ENCODE measurements at regions not wholly inside any gene's neighbourhood (a gene's known extent, or its start where the extent isn't known, plus 50 kb on each side); places are given as distances from the start of the nearest gene placed in this dataset.

DNA sequence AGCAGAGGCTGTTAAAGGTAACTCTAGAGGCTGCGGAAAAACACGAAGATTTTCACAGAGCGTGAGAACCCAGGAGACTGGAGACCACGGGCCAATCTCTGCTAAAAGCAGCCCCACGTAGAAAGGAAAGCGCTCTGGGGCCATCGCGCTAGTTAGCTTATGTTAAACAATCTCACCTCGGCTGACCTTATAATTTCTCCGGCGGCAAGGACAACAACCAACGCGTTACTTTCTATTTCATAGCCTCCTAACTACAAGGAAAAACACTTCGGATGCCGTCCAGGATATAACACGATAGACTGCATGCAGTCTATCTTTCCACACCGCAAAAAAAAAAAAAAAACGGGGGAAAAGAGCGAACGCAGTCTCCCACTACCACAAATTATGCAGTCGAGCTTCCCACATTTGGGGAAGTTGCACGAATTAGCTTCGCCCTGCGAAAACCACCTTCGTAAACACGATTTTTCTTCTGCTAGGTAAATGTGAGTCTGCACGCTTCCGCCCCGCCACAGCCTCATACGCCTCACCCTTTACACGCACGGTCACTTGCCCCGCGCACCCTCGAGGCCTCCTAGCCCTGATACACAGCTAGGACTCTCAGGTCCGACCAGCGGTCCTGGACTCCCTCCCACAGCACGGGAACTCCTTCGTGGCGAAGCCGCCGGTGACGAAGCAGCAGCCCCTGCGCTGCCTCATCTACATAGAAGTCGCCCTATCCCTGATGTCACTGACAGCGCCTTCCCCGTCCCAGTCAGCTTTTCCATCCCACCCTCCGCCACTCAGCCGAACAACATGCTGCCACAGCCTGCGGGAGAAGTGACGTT is 87.8 kb downstream of the PRKAB2 start:
- H3K9me1 ChIP-seq (ENCODE audit: control insufficient read depth, insufficient read depth, low read length): no peaks in the 10 kb centered on the region
- POLR2A ChIA-PET: interaction anchor here (0.6 to 2.1 kb wide), 50 partner anchors 9 to 1033 kb away, joined by 3 to 26 read pairs (median 4); partner anchors contain the start of genes CHD1L and FMO5
- FAIRE-seq (peak; percentile 84), DNase-seq (ENCODE audit: extremely low read depth in 1 of 4, low spot score in 3 of 4) (peak; percentile 82 to 94 (median 84)), ATAC-seq (peak; percentile 92)
- no peaks in the 10 kb centered on the region for H3K9me3 ChIP-seq (replicated peaks; ENCODE audit: control insufficient read depth, insufficient read depth, low read depth, low read length)
- H3K9ac ChIP-seq (ENCODE audit: insufficient read depth in 1 of 2, low read depth in 2 of 2, low read length in 2 of 2): peak overlapping the region; percentile 99 to 100
- under 1% methylated on average over 46 of the region's 51 CpGs for WGBS (ENCODE audit: insufficient coverage, low coverage, missing lambda C conversion rate)
- peak overlapping the region; percentile 100 for H3K27ac ChIP-seq (ENCODE audit: extremely low read depth, low read depth, low read length)
- CTCF ChIA-PET (ENCODE audit: low intra/inter-chr PET ratio): interaction anchor here (0.7 kb wide), 1 partner anchor 64 kb away, joined by 6 read pairs; no protein-coding TSS in a partner anchor
- in situ Hi-C loops (cut with MboI) (no loop called here), intact Hi-C loops (cut with micrococcal nuclease) (loop anchor here (5.0 kb wide), 1 partner anchor 88 kb away; the partner anchor contains the start of gene PRKAB2)
- BruUV-seq (replicated peaks): TSS peak; percentile 99
- H3K4me2 ChIP-seq (ENCODE audit: insufficient read depth, low read length): peak overlapping the region; percentile 98
- peaks cover 11 to 16% of the 10 kb centered on the region in 2 experiments for H3K27me3 ChIP-seq (ENCODE audit: control insufficient read depth in 2 of 2, insufficient read depth in 2 of 2, low read length in 2 of 2)
- no peaks in the 10 kb centered on the region for H3K79me2 ChIP-seq (ENCODE audit: control insufficient read depth, insufficient read depth, low read length)
- H2AFZ ChIP-seq (ENCODE audit: low read depth, low read length): peak overlapping the region; percentile 100
- no peaks in the 10 kb centered on the region for H3K36me3 ChIP-seq (ENCODE audit: control insufficient read depth, insufficient read depth, low read length)
- peaks cover 5 to 19% of the 10 kb centered on the region in 2 experiments; a peak in 4 of 5 replicates for H3K4me1 ChIP-seq (replicated peaks in 1 of 2; ENCODE audit: control insufficient read depth in 2 of 2, insufficient read depth in 2 of 2, low read length in 2 of 2)
- no peaks in the 10 kb centered on the region for H4K20me1 ChIP-seq (replicated peaks; ENCODE audit: control insufficient read depth, insufficient read depth, low read length)
- peak overlapping the region; percentile 59 for H3K4me3 ChIP-seq
- peak; percentile 75 for TF ChIP-seq CBFB (CRISPR knock-in tag; IDR thresholded peaks at IDR 0.05)
- TF ChIP-seq, protein P1, sequence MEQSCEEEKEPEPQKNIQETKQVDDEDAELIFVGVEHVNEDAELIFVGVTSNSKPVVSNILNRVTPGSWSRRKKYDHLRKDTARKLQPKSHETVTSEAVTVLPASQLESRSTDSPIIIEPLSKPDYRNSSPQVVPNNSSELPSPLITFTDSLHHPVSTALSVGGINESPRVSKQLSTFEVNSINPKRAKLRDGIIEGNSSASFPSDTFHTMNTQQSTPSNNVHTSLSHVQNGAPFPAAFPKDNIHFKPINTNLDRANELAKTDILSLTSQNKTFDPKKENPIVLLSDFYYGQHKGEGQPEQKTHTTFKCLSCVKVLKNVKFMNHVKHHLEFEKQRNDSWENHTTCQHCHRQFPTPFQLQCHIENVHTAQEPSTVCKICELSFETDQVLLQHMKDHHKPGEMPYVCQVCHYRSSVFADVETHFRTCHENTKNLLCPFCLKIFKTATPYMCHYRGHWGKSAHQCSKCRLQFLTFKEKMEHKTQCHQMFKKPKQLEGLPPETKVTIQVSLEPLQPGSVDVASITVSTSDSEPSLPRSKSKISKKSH (CRISPR knock-in tag; IDR thresholded peaks at IDR 0.05): no peak
- TF ChIP-seq CREBBP (IDR thresholded peaks at IDR 0.05; ENCODE audit: low read depth, low read length): no peak
- TF ChIP-seq YBX1 (IDR thresholded peaks at IDR 0.05): no peak
- no peak for TF ChIP-seq ADNP (tag; IDR thresholded peaks at IDR 0.05)
- 0 out of 2 replicates have a peak, but pooled peaks have one; percentile 81 for TF ChIP-seq ZNF780A (CRISPR knock-in tag; IDR thresholded peaks at IDR 0.05)
- TF ChIP-seq RBM34 (IDR thresholded peaks at IDR 0.05; ENCODE audit: borderline replicate concordance, insufficient read depth, low read length): no peak
- TF ChIP-seq TFAM (CRISPR knock-in tag; conservative IDR thresholded peaks at IDR 0.05): no peak
- TF ChIP-seq, protein P2, sequence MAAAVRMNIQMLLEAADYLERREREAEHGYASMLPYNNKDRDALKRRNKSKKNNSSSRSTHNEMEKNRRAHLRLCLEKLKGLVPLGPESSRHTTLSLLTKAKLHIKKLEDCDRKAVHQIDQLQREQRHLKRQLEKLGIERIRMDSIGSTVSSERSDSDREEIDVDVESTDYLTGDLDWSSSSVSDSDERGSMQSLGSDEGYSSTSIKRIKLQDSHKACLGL (CRISPR knock-in tag; IDR thresholded peaks at IDR 0.05; ENCODE audit: borderline replicate concordance, poor library complexity, severe bottlenecking): no peak
- TF ChIP-seq TBP (optimal IDR thresholded peaks at IDR 0.05; ENCODE audit: low read depth, low read length): peak; percentile 99

Data from K562 (cell line).